ENCODE measurements at regions not wholly inside any gene's neighbourhood (a gene's known extent, or its start where the extent isn't known, plus 50 kb on each side); places are given as distances from the start of the nearest gene placed in this dataset.

- H3K4me3 ChIP-seq (ENCODE audit: insufficient read depth, low read depth, low read length): no peak overlapping the region
- no peaks in the 10 kb centered on the region for H3K4me1 ChIP-seq (ENCODE audit: control insufficient read depth, insufficient read depth, low read length)
- no peak overlapping the region for H3K27ac ChIP-seq (ENCODE audit: insufficient read depth, low read depth, low read length, poor library complexity, severe bottlenecking)
- H3K36me3 ChIP-seq (ENCODE audit: control insufficient read depth, insufficient read depth, low read length): no peaks in the 10 kb centered on the region
- no peaks in the 10 kb centered on the region for H3K9me3 ChIP-seq (ENCODE audit: control insufficient read depth, low read length)
- 92 to 96% methylated on average over 5 of the region's 5 CpGs for WGBS, 2 experiments
- no peaks in the 10 kb centered on the region for H3K27me3 ChIP-seq (ENCODE audit: control insufficient read depth, insufficient read depth, low read length, poor library complexity, severe bottlenecking)
Observed at GRCh38 chr5:166517976-166518375, 1773.5 kb upstream of the WWC1 start.

GRCh38 chr5:166523206-166523605, 1768.2 kb upstream of the WWC1 start:
- 84 to 90% methylated on average over 2 of the region's 2 CpGs for WGBS, 2 experiments
- Histone ChIP-seq H3K27ac (ENCODE audit: insufficient read depth, low read depth, low read length, poor library complexity, severe bottlenecking) (no peak overlapping the region), H3K4me3 (ENCODE audit: insufficient read depth, low read depth, low read length) (no peak overlapping the region)

GRCh38 chr5:166529200-166529599, 1762.2 kb upstream of the WWC1 start:
- Histone ChIP-seq H3K27ac (ENCODE audit: insufficient read depth, low read depth, low read length, poor library complexity, severe bottlenecking) (no peak overlapping the region), H3K36me3 (ENCODE audit: control insufficient read depth, insufficient read depth, low read length) (no peaks in the 10 kb centered on the region), H3K4me1 (ENCODE audit: control insufficient read depth, insufficient read depth, low read length) (no peaks in the 10 kb centered on the region), H3K9me3 (ENCODE audit: control insufficient read depth, low read length) (no peaks in the 10 kb centered on the region), H3K27me3 (ENCODE audit: control insufficient read depth, insufficient read depth, low read length, poor library complexity, severe bottlenecking) (no peaks in the 10 kb centered on the region), H3K4me3 (ENCODE audit: insufficient read depth, low read depth, low read length) (no peak overlapping the region)
- 0% methylated on average over 1 of the region's 2 CpGs for WGBS, 2 experiments

More at GRCh38 chr5:166523206-166523605, 1768.2 kb upstream of the WWC1 start:
- Histone ChIP-seq H3K36me3 (ENCODE audit: control insufficient read depth, insufficient read depth, low read length) (no peaks in the 10 kb centered on the region), H3K9me3 (ENCODE audit: control insufficient read depth, low read length) (no peaks in the 10 kb centered on the region), H3K4me1 (ENCODE audit: control insufficient read depth, insufficient read depth, low read length) (no peaks in the 10 kb centered on the region), H3K27me3 (ENCODE audit: control insufficient read depth, insufficient read depth, low read length, poor library complexity, severe bottlenecking) (no peaks in the 10 kb centered on the region)

GRCh38 chr5:166532456-166533220, 1758.8 kb upstream of the WWC1 start:
- H3K27ac ChIP-seq (ENCODE audit: insufficient read depth, low read depth, low read length, poor library complexity, severe bottlenecking): no peak overlapping the region
- no peaks in the 10 kb centered on the region for H3K9me3 ChIP-seq (ENCODE audit: control insufficient read depth, low read length)
- 89 to 91% methylated on average over 4 of the region's 5 CpGs for WGBS, 2 experiments
- H3K27me3 ChIP-seq (ENCODE audit: control insufficient read depth, insufficient read depth, low read length, poor library complexity, severe bottlenecking): no peaks in the 10 kb centered on the region
- no peak overlapping the region for H3K4me3 ChIP-seq (ENCODE audit: insufficient read depth, low read depth, low read length)
- H3K36me3 ChIP-seq (ENCODE audit: control insufficient read depth, insufficient read depth, low read length): no peaks in the 10 kb centered on the region
- H3K4me1 ChIP-seq (ENCODE audit: control insufficient read depth, insufficient read depth, low read length): no peaks in the 10 kb centered on the region

GRCh38 chr5:166535641-166536040, 1755.8 kb upstream of the WWC1 start:
- H3K9me3 ChIP-seq (ENCODE audit: control insufficient read depth, low read length): no peaks in the 10 kb centered on the region
- H3K4me3 ChIP-seq (ENCODE audit: insufficient read depth, low read depth, low read length): no peak overlapping the region
- H3K4me1 ChIP-seq (ENCODE audit: control insufficient read depth, insufficient read depth, low read length): peaks cover 7% of the 10 kb centered on the region
- WGBS, 2 experiments: 96 to 100% methylated on average over 3 of the region's 3 CpGs
- no peaks in the 10 kb centered on the region for H3K36me3 ChIP-seq (ENCODE audit: control insufficient read depth, insufficient read depth, low read length)
- H3K27ac ChIP-seq (ENCODE audit: insufficient read depth, low read depth, low read length, poor library complexity, severe bottlenecking): no peak overlapping the region
- no peaks in the 10 kb centered on the region for H3K27me3 ChIP-seq (ENCODE audit: control insufficient read depth, insufficient read depth, low read length, poor library complexity, severe bottlenecking)

GRCh38 chr5:166540156-166540555, 1751.3 kb upstream of the WWC1 start:
- Histone ChIP-seq H3K4me3 (ENCODE audit: insufficient read depth, low read depth, low read length) (no peak overlapping the region), H3K27me3 (ENCODE audit: control insufficient read depth, insufficient read depth, low read length, poor library complexity, severe bottlenecking) (no peaks in the 10 kb centered on the region), H3K27ac (ENCODE audit: insufficient read depth, low read depth, low read length, poor library complexity, severe bottlenecking) (no peak overlapping the region), H3K9me3 (ENCODE audit: control insufficient read depth, low read length) (no peaks in the 10 kb centered on the region), H3K36me3 (ENCODE audit: control insufficient read depth, insufficient read depth, low read length) (no peaks in the 10 kb centered on the region), H3K4me1 (ENCODE audit: control insufficient read depth, insufficient read depth, low read length) (peaks cover 7% of the 10 kb centered on the region)
- 95 to 96% methylated on average over 2 of the region's 2 CpGs for WGBS, 2 experiments

- 29 to 39% methylated on average over 2 of the region's 2 CpGs for WGBS, 2 experiments
- Histone ChIP-seq H3K27ac (ENCODE audit: insufficient read depth, low read depth, low read length, poor library complexity, severe bottlenecking) (no peak overlapping the region), H3K4me1 (ENCODE audit: control insufficient read depth, insufficient read depth, low read length) (no peaks in the 10 kb centered on the region), H3K9me3 (ENCODE audit: control insufficient read depth, low read length) (no peaks in the 10 kb centered on the region), H3K27me3 (ENCODE audit: control insufficient read depth, insufficient read depth, low read length, poor library complexity, severe bottlenecking) (no peaks in the 10 kb centered on the region), H3K4me3 (ENCODE audit: insufficient read depth, low read depth, low read length) (no peak overlapping the region), H3K36me3 (ENCODE audit: control insufficient read depth, insufficient read depth, low read length) (no peaks in the 10 kb centered on the region)
Observed at GRCh38 chr5:166551384-166551783, 1740.1 kb upstream of the WWC1 start.

- Histone ChIP-seq H3K27ac (ENCODE audit: insufficient read depth, low read depth, low read length, poor library complexity, severe bottlenecking) (no peak overlapping the region), H3K4me1 (ENCODE audit: control insufficient read depth, insufficient read depth, low read length) (no peaks in the 10 kb centered on the region), H3K27me3 (ENCODE audit: control insufficient read depth, insufficient read depth, low read length, poor library complexity, severe bottlenecking) (no peaks in the 10 kb centered on the region), H3K36me3 (ENCODE audit: control insufficient read depth, insufficient read depth, low read length) (no peaks in the 10 kb centered on the region), H3K4me3 (ENCODE audit: insufficient read depth, low read depth, low read length) (no peak overlapping the region), H3K9me3 (ENCODE audit: control insufficient read depth, low read length) (no peaks in the 10 kb centered on the region)
- WGBS, 2 experiments: 96 to 97% methylated on average over 7 of the region's 7 CpGs
Observed at GRCh38 chr5:166553778-166554177, 1737.7 kb upstream of the WWC1 start.

- Histone ChIP-seq H3K4me3 (ENCODE audit: insufficient read depth, low read depth, low read length) (no peak overlapping the region), H3K27ac (ENCODE audit: insufficient read depth, low read depth, low read length, poor library complexity, severe bottlenecking) (no peak overlapping the region), H3K4me1 (ENCODE audit: control insufficient read depth, insufficient read depth, low read length) (no peaks in the 10 kb centered on the region), H3K27me3 (ENCODE audit: control insufficient read depth, insufficient read depth, low read length, poor library complexity, severe bottlenecking) (no peaks in the 10 kb centered on the region), H3K9me3 (ENCODE audit: control insufficient read depth, low read length) (no peaks in the 10 kb centered on the region), H3K36me3 (ENCODE audit: control insufficient read depth, insufficient read depth, low read length) (no peaks in the 10 kb centered on the region)
- WGBS, 2 experiments: 89 to 98% methylated on average over 1 to 3 of the region's 3 CpGs
Observed at GRCh38 chr5:166561759-166562158, 1729.7 kb upstream of the WWC1 start.

GRCh38 chr5:166562246-166562645, 1729.2 kb upstream of the WWC1 start:
- Histone ChIP-seq H3K9me3 (ENCODE audit: control insufficient read depth, low read length) (no peaks in the 10 kb centered on the region), H3K4me3 (ENCODE audit: insufficient read depth, low read depth, low read length) (no peak overlapping the region), H3K36me3 (ENCODE audit: control insufficient read depth, insufficient read depth, low read length) (no peaks in the 10 kb centered on the region), H3K27ac (ENCODE audit: insufficient read depth, low read depth, low read length, poor library complexity, severe bottlenecking) (no peak overlapping the region), H3K27me3 (ENCODE audit: control insufficient read depth, insufficient read depth, low read length, poor library complexity, severe bottlenecking) (no peaks in the 10 kb centered on the region), H3K4me1 (ENCODE audit: control insufficient read depth, insufficient read depth, low read length) (no peaks in the 10 kb centered on the region)
- 80 to 91% methylated on average over 1 of the region's 1 CpG for WGBS, 2 experiments

Measured in ectodermal cell (in vitro differentiated cells).